ENCODE measurements at regions not wholly inside any gene's neighbourhood (a gene's known extent, or its start where the extent isn't known, plus 50 kb on each side); places are given as distances from the start of the nearest gene placed in this dataset.

GRCh38 chr10:118977835-118978234 is 51.7 kb upstream of the NANOS1 start:
- no peaks in the 10 kb centered on the region for H3K4me1 ChIP-seq
- no peaks in the 10 kb centered on the region for H3K27me3 ChIP-seq
- no peak overlapping the region for H3K4me3 ChIP-seq (replicated peaks in 1 of 3)
- no peak for DNase-seq
- TF ChIP-seq, protein P1, sequence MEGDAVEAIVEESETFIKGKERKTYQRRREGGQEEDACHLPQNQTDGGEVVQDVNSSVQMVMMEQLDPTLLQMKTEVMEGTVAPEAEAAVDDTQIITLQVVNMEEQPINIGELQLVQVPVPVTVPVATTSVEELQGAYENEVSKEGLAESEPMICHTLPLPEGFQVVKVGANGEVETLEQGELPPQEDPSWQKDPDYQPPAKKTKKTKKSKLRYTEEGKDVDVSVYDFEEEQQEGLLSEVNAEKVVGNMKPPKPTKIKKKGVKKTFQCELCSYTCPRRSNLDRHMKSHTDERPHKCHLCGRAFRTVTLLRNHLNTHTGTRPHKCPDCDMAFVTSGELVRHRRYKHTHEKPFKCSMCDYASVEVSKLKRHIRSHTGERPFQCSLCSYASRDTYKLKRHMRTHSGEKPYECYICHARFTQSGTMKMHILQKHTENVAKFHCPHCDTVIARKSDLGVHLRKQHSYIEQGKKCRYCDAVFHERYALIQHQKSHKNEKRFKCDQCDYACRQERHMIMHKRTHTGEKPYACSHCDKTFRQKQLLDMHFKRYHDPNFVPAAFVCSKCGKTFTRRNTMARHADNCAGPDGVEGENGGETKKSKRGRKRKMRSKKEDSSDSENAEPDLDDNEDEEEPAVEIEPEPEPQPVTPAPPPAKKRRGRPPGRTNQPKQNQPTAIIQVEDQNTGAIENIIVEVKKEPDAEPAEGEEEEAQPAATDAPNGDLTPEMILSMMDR (IDR thresholded peaks at IDR 0.05): no peak
- intact Hi-C loops (cut with DNase I): no loop called here
- H3K27ac ChIP-seq: no peak overlapping the region
- WGBS, 2 donors: 82% methylated on average over 13 of the region's 13 CpGs
- H3K36me3 ChIP-seq: no peaks in the 10 kb centered on the region
- H3K9me3 ChIP-seq: no peaks in the 10 kb centered on the region

DNA sequence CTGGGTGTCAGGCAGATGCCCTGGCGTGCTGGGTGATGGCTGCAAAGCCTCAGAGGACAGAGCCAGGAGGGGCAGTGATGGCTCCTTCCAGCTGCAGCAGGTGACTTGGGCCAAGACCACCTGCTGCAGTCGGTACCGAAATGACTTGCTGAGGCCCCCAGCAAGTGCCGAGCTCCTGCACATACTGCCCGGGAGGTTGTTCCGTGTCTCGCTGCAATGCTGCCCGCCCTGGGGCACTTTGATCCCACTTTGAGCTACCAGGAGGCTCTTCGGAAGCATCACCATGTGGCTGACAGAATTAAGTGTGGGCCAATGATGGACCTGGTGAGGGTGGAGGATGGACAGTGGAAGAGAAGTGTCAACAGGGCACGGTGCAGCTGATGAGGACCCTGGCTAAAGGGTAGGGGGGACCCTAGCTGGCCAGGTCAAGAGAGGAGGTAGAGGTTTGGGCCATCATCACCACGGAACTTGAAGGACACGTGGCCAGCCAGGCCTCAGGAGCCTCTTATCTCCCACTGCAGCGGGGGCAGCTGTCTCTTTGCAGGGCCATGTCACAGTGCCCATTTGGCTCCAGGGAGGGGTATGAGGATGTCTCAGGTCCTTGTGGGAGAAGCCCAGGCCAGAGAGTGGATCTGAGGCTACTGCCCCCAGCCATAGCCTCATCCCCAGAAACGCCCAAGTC is 51.1 kb upstream of the NANOS1 start:
- Histone ChIP-seq H3K27me3 (no peaks in the 10 kb centered on the region), H3K4me1 (no peaks in the 10 kb centered on the region), H3K36me3 (no peaks in the 10 kb centered on the region), H3K27ac (no peak overlapping the region), H3K4me3 (replicated peaks in 1 of 3) (no peak overlapping the region), H3K9me3 (no peaks in the 10 kb centered on the region)
- TF ChIP-seq POLR2A (IDR thresholded peaks at IDR 0.05): no peak
- TF ChIP-seq, protein P1 (IDR thresholded peaks at IDR 0.05): no peak
- no peak for DNase-seq
- WGBS, 2 donors: 88 to 91% methylated on average over 10 to 14 of the region's 14 CpGs
- intact Hi-C loops (cut with DNase I): no loop called here

DNA sequence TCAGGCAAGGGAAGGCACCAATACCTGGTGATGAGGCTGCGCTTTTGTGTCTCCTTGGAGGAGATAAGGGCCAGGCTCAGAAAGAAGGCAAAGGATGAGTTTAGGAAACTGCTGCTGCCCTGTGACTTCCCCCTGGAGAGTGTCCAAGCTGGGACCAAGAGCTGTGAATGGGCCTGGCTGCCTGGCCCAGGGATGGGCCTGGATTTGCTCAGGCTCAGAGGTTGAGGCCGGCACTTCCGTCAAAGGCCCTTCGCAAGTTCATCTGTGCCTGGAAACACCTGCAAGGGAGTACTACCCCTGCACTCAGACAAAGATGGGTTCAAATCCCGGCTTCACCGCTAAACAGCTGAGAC is 50.5 kb upstream of the NANOS1 start:
- no peaks in the 10 kb centered on the region for H3K27me3 ChIP-seq
- TF ChIP-seq, protein P1 (IDR thresholded peaks at IDR 0.05): no peak
- TF ChIP-seq POLR2A (IDR thresholded peaks at IDR 0.05): no peak
- H3K9me3 ChIP-seq: no peaks in the 10 kb centered on the region
- no peak for DNase-seq
- WGBS, 2 donors: 87 to 92% methylated on average over 6 of the region's 6 CpGs
- no peak overlapping the region for H3K27ac ChIP-seq
- H3K4me1 ChIP-seq: no peaks in the 10 kb centered on the region
- intact Hi-C loops (cut with DNase I): no loop called here
- H3K36me3 ChIP-seq: no peaks in the 10 kb centered on the region
- no peak overlapping the region for H3K4me3 ChIP-seq (replicated peaks in 1 of 3)

DNA sequence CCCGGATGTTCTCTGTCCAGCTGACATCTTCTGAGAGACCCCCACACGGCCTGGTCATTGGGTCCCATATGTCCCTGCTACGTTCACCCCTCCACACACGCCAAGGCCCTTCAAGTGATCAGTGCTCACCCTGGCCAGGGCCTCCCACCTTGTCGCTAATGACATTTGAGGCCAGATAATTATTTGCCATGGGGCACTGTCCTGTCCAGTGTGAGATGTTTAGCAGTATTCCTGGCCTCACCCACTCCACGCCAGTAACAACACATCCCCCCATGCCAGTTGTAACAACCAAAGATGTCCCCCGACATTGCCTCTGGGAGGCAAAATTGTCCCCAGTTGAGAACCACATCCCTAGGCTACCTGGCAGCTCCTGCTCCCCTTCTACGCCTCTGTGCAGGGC is 49.9 kb upstream of the NANOS1 start:
- no peaks in the 10 kb centered on the region for H3K9me3 ChIP-seq
- DNase-seq: no peak
- TF ChIP-seq, protein P1 (IDR thresholded peaks at IDR 0.05): no peak
- TF ChIP-seq POLR2A (IDR thresholded peaks at IDR 0.05): no peak
- no peaks in the 10 kb centered on the region for H3K27me3 ChIP-seq
- no peak overlapping the region for H3K4me3 ChIP-seq (replicated peaks in 1 of 3)
- intact Hi-C loops (cut with DNase I): no loop called here
- H3K4me1 ChIP-seq: no peaks in the 10 kb centered on the region
- H3K27ac ChIP-seq: no peak overlapping the region
- H3K36me3 ChIP-seq: no peaks in the 10 kb centered on the region
- 94 to 98% methylated on average over 8 of the region's 8 CpGs for WGBS, 2 donors

Measured in thyroid gland (tissue), 4 donors.